Common myeloid progenitor, CD34-positive (primary cell): ENCODE measurements at regions not wholly inside any gene's neighbourhood (a gene's known extent, or its start where the extent isn't known, plus 50 kb on each side); places are given as distances from the start of the nearest gene placed in this dataset.

Source experiments
- CTCF ChIA-PET: fragments of 350-600 bp; sonication (Branson Sonifier 250); formaldehyde crosslinking; loops from one replicate; lab custom pipeline; 2021; ENCODE audit warnings: antibody characterized with exemption; lab: Charles Lee
- POLR2A ChIA-PET: fragments of 350-600 bp; sonication (Branson Sonifier 250); formaldehyde crosslinking; loops from one replicate; lab custom pipeline; 2021; ENCODE audit warnings: antibody characterized with exemption; lab: Charles Lee
- DNase-seq, 3 donors: peaks; one replicate each; pipeline versions ENCODE4 v3.0.0 to v3.0.0-alpha.2; 2013
- H3K27ac ChIP-seq, 2 experiments: 1 replicate in 1 of 2; 2 replicates in 1 of 2; pipeline ENCODE4 v1.7.0; 2013; ENCODE audit warnings: inconsistent platforms in 2 of 2, low read length in 2 of 2, mild to moderate bottlenecking in 2 of 2, low read depth in 1 of 2, moderate library complexity in 1 of 2; ENCODE audit not compliant: severe bottlenecking in 2 of 2, insufficient read depth in 1 of 2, poor library complexity in 1 of 2
- H3K27me3 ChIP-seq, 5 experiments: replicated peaks in 2 of 5; 1 replicate in 3 of 5; 2 replicates in 2 of 5; pipeline versions ENCODE4 v1.6.1 to v1.7.0; 2013; ENCODE audit warnings: low read length in 4 of 5, mild to moderate bottlenecking in 2 of 5, moderate library complexity in 2 of 5, inconsistent platforms in 1 of 5; ENCODE audit not compliant: insufficient read depth in 5 of 5, control insufficient read depth in 4 of 5
- H3K36me3 ChIP-seq, 4 experiments: 1 replicate in 2 of 4; 2 replicates in 2 of 4; pipeline versions ENCODE4 v1.6.1 to v1.7.0; 2013; ENCODE audit warnings: low read length in 3 of 4, control low read depth in 1 of 4, mild to moderate bottlenecking in 1 of 4; ENCODE audit not compliant: control insufficient read depth in 4 of 4, insufficient read depth in 4 of 4
- H3K4me1 ChIP-seq, 4 experiments: 1 replicate in 3 of 4; 2 replicates in 1 of 4; pipeline versions ENCODE4 v1.6.1 to v1.7.1; 2013; ENCODE audit warnings: low read length in 3 of 4, mild to moderate bottlenecking in 3 of 4, control low read depth in 1 of 4, inconsistent platforms in 1 of 4, moderate library complexity in 1 of 4; ENCODE audit not compliant: control insufficient read depth in 4 of 4, insufficient read depth in 4 of 4; ENCODE audit errors: control extremely low read depth in 1 of 4
- H3K4me3 ChIP-seq, 7 experiments: 1 replicate in 4 of 7; 2 replicates in 3 of 7; pipeline versions ENCODE4 v1.5.1 to v1.7.0; 2013; ENCODE audit warnings: mild to moderate bottlenecking in 7 of 7, low read length in 6 of 7, moderate library complexity in 6 of 7, inconsistent platforms in 2 of 7, low read depth in 2 of 7, control low read depth in 1 of 7; ENCODE audit not compliant: insufficient read depth in 4 of 7, control insufficient read depth in 1 of 7; ENCODE audit errors: extremely low read depth in 1 of 7
- H3K9me3 ChIP-seq, 5 experiments: 1 replicate in 4 of 5; 2 replicates in 1 of 5; pipeline versions ENCODE4 v1.6.1 to v1.7.1; 2013; ENCODE audit warnings: low read length in 4 of 5, mild to moderate bottlenecking in 2 of 5, inconsistent platforms in 1 of 5, low read depth in 1 of 5, moderate library complexity in 1 of 5; ENCODE audit not compliant: control insufficient read depth in 4 of 5, insufficient read depth in 2 of 5; ENCODE audit errors: control extremely low read depth in 1 of 5
- WGBS: methylation state at CpG from one replicate; pipeline ENCODE4 v1.1.5; 2013; ENCODE audit not compliant: insufficient coverage; 5-methylcytosine and 5-hydroxymethylcytosine counted together

GRCh38 chr18:28390022-28390421 is 213.1 kb upstream of the CDH2 start:
- POLR2A ChIA-PET, result no interaction called here
- CTCF ChIA-PET, result no interaction called here
- H3K36me3 ChIP-seq, result no peaks in the 10 kb centered on the region
- peaks cover 0 to 27% (median 7%) of the 10 kb centered on the region in 5 experiments for H3K9me3 ChIP-seq
- no peaks in the 10 kb centered on the region for H3K4me1 ChIP-seq
- H3K27me3 ChIP-seq, result no peaks in the 10 kb centered on the region
- DNase-seq, result no peak
- H3K4me3 ChIP-seq, result no peak overlapping the region
- H3K27ac ChIP-seq, result no peak overlapping the region

- no peaks in the 10 kb centered on the region for H3K36me3 ChIP-seq
- CTCF ChIA-PET, result interaction anchor here (1.0 to 1.3 kb wide), 2 partner anchors 9 to 13 kb away, joined by 3 read pairs; no protein-coding TSS in a partner anchor
- no peak for DNase-seq
- H3K4me1 ChIP-seq, result no peaks in the 10 kb centered on the region
- H3K27me3 ChIP-seq, result no peaks in the 10 kb centered on the region
- peaks cover 0 to 5% (median 0%) of the 10 kb centered on the region in 5 experiments for H3K9me3 ChIP-seq
- WGBS, result 95% methylated on average over 2 of the region's 3 CpGs
- H3K4me3 ChIP-seq, result no peak overlapping the region
- no peak overlapping the region for H3K27ac ChIP-seq
- POLR2A ChIA-PET, result no interaction called here
Measured at GRCh38 chr18:28382215-28382879, 205.4 kb upstream of the CDH2 start.

- no peak overlapping the region for H3K4me3 ChIP-seq
- CTCF ChIA-PET, result no interaction called here
- H3K36me3 ChIP-seq, result no peaks in the 10 kb centered on the region
- no peak overlapping the region for H3K27ac ChIP-seq
- no peaks in the 10 kb centered on the region for H3K4me1 ChIP-seq
- WGBS, result 90% methylated on average over 2 of the region's 4 CpGs
- no peak for DNase-seq
- H3K27me3 ChIP-seq, result no peaks in the 10 kb centered on the region
- H3K9me3 ChIP-seq, result no peaks in the 10 kb centered on the region
- POLR2A ChIA-PET, result no interaction called here
Measured at GRCh38 chr18:28372186-28372585, 195.3 kb upstream of the CDH2 start.

- whole genome bisulfite sequencing, result no CpG with 5 or more reads among the region's 4 CpGs
- Histone ChIP-seq H3K9me3 (no peaks in the 10 kb centered on the region), H3K27ac (no peak overlapping the region), H3K36me3 (no peaks in the 10 kb centered on the region), H3K27me3 (no peaks in the 10 kb centered on the region), H3K4me3 (no peak overlapping the region), H3K4me1 (no peaks in the 10 kb centered on the region)
- ChIA-PET POLR2A (no interaction called here), CTCF (no interaction called here)
- no peak for DNase-seq
Measured at GRCh38 chr18:28366676-28367075, 189.7 kb upstream of the CDH2 start.

GRCh38 chr18:28365411-28365831 is 188.5 kb upstream of the CDH2 start:
- 80% methylated on average over 1 of the region's 1 CpG for WGBS
- Histone ChIP-seq H3K36me3 (no peaks in the 10 kb centered on the region), H3K27ac (no peak overlapping the region), H3K27me3 (no peaks in the 10 kb centered on the region), H3K4me3 (no peak overlapping the region), H3K9me3 (no peaks in the 10 kb centered on the region), H3K4me1 (no peaks in the 10 kb centered on the region)
- DNase-seq, result no peak
- ChIA-PET CTCF (no interaction called here), POLR2A (no interaction called here)

- H3K9me3 ChIP-seq, result no peaks in the 10 kb centered on the region
- no peaks in the 10 kb centered on the region for H3K36me3 ChIP-seq
- H3K4me1 ChIP-seq, result no peaks in the 10 kb centered on the region
- WGBS, result 96% methylated on average over 5 of the region's 8 CpGs
- POLR2A ChIA-PET, result interaction anchor here (0.6 kb wide), 1 partner anchor 15 kb away, joined by 4 read pairs; no protein-coding TSS in a partner anchor
- no peaks in the 10 kb centered on the region for H3K27me3 ChIP-seq
- CTCF ChIA-PET, result no interaction called here
- no peak overlapping the region for H3K4me3 ChIP-seq
- no peak for DNase-seq
- H3K27ac ChIP-seq, result no peak overlapping the region
Measured at GRCh38 chr18:28363124-28363523, 186.2 kb upstream of the CDH2 start.

GRCh38 chr18:28359176-28359575 is 182.2 kb upstream of the CDH2 start:
- Histone ChIP-seq H3K4me1 (no peaks in the 10 kb centered on the region), H3K27ac (no peak overlapping the region), H3K4me3 (no peak overlapping the region), H3K36me3 (no peaks in the 10 kb centered on the region), H3K27me3 (no peaks in the 10 kb centered on the region), H3K9me3 (no peaks in the 10 kb centered on the region)
- no peak for DNase-seq
- 98% methylated on average over 4 of the region's 4 CpGs for WGBS
- POLR2A ChIA-PET, result no interaction called here
- CTCF ChIA-PET, result no interaction called here
